Parathyroid adenoma (tissue), 2 donors: ENCODE measurements at regions not wholly inside any gene's neighbourhood (a gene's known extent, or its start where the extent isn't known, plus 50 kb on each side); places are given as distances from the start of the nearest gene placed in this dataset.

Experiments
- H2AFZ ChIP-seq: fragments of 300-600 bp; sonication (generic); one replicate; pipeline ENCODE4 v1.7.0; 2017; ENCODE audit warnings: antibody characterized with exemption, mild to moderate bottlenecking
- H3K27ac ChIP-seq: fragments of 300-600 bp; sonication (generic); one replicate; pipeline ENCODE4 v1.7.0; 2017
- H3K27me3 ChIP-seq: fragments of 300-600 bp; sonication (generic); one replicate; pipeline ENCODE4 v1.7.0; 2017; ENCODE audit warnings: low read length; ENCODE audit not compliant: control insufficient read depth, insufficient read depth
- H3K36me3 ChIP-seq: fragments of 300-600 bp; sonication (generic); one replicate; pipeline ENCODE4 v1.7.0; 2017; ENCODE audit warnings: low read length; ENCODE audit not compliant: control insufficient read depth, insufficient read depth
- H3K4me1 ChIP-seq: fragments of 300-600 bp; sonication (generic); one replicate; pipeline ENCODE4 v1.7.0; 2017; ENCODE audit warnings: control low read depth
- H3K4me2 ChIP-seq: fragments of 300-600 bp; sonication (generic); one replicate; pipeline ENCODE4 v1.7.0; 2017; ENCODE audit warnings: low read length
- H3K4me3 ChIP-seq: fragments of 300-600 bp; sonication (generic); one replicate; pipeline ENCODE4 v1.7.0; 2017; ENCODE audit warnings: low read depth, low read length
- H3K79me2 ChIP-seq: fragments of 300-600 bp; sonication (generic); one replicate; pipeline ENCODE4 v1.7.0; 2017; ENCODE audit warnings: control low read depth
- H3K9ac ChIP-seq: fragments of 300-600 bp; sonication (generic); one replicate; pipeline ENCODE4 v1.7.0; 2017; ENCODE audit warnings: mild to moderate bottlenecking
- H3K9me3 ChIP-seq: fragments of 300-600 bp; sonication (generic); one replicate; pipeline ENCODE4 v1.7.0; 2017; ENCODE audit warnings: low read length; ENCODE audit not compliant: control insufficient read depth
- CTCF ChIP-seq: fragments of 300-600 bp; sonication (generic); IDR thresholded peaks from one replicate; pipeline ENCODE4 v1.7.0; 2017; ENCODE audit warnings: antibody characterized with exemption, mild to moderate bottlenecking
- donor health status: primary hyperparathyroidism.

DNA sequence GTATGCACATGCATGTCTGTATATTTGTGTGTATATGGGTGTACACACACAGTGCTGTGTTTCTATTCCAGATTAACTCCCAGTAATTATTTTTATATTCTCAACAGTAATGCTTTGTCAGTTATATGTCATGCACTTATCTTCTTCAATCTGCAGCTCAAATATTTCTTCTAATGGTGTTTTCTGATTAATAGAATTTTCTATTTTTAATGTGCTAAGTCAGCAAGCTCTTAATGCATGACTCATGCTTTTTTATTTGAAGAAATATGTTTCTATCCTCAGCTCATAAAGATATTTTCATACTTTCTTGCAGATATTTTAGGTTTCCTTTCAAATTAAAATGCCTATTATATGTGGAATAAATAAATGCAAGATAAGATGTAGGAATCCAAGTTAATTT is 59.7 kb upstream of the TMEM18 start:
- Histone ChIP-seq H3K9me3 (no peaks in the 10 kb centered on the region), H3K79me2 (no peaks in the 10 kb centered on the region), H3K27me3 (no peaks in the 10 kb centered on the region), H3K4me3 (no peak overlapping the region), H3K4me2 (no peak overlapping the region), H2AFZ (no peak overlapping the region), H3K36me3 (no peaks in the 10 kb centered on the region), H3K27ac (no peak overlapping the region), H3K9ac (no peak overlapping the region), H3K4me1 (peaks cover 3% of the 10 kb centered on the region)
- no peak for TF ChIP-seq CTCF

- peaks cover 3% of the 10 kb centered on the region for H3K4me1 ChIP-seq
- H3K27me3 ChIP-seq = no peaks in the 10 kb centered on the region
- H3K9ac ChIP-seq = no peak overlapping the region
- H3K27ac ChIP-seq = no peak overlapping the region
- H3K36me3 ChIP-seq = no peaks in the 10 kb centered on the region
- no peaks in the 10 kb centered on the region for H3K9me3 ChIP-seq
- TF ChIP-seq CTCF = no peak
- H3K4me2 ChIP-seq = no peak overlapping the region
- H2AFZ ChIP-seq = no peak overlapping the region
- H3K4me3 ChIP-seq = no peak overlapping the region
- no peaks in the 10 kb centered on the region for H3K79me2 ChIP-seq
Observed at GRCh38 chr2:735670-736218, 58.5 kb upstream of the TMEM18 start.

GRCh38 chr2:734496-734895 is 57.3 kb upstream of the TMEM18 start:
- Histone ChIP-seq H3K9me3 (no peaks in the 10 kb centered on the region), H3K9ac (no peak overlapping the region), H2AFZ (no peak overlapping the region), H3K27ac (no peak overlapping the region), H3K36me3 (no peaks in the 10 kb centered on the region), H3K4me2 (no peak overlapping the region), H3K4me1 (peaks cover under 1% of the 10 kb centered on the region), H3K79me2 (no peaks in the 10 kb centered on the region), H3K27me3 (no peaks in the 10 kb centered on the region), H3K4me3 (no peak overlapping the region)
- TF ChIP-seq CTCF = no peak

GRCh38 chr2:733495-733894 is 56.3 kb upstream of the TMEM18 start:
- H3K36me3 ChIP-seq = no peaks in the 10 kb centered on the region
- H3K4me3 ChIP-seq = no peak overlapping the region
- H3K4me1 ChIP-seq = no peaks in the 10 kb centered on the region
- H3K4me2 ChIP-seq = no peak overlapping the region
- H3K79me2 ChIP-seq = no peaks in the 10 kb centered on the region
- TF ChIP-seq CTCF = no peak
- peak overlapping the region; percentile 5 for H2AFZ ChIP-seq
- H3K27me3 ChIP-seq = no peaks in the 10 kb centered on the region
- no peaks in the 10 kb centered on the region for H3K9me3 ChIP-seq
- H3K27ac ChIP-seq = no peak overlapping the region
- no peak overlapping the region for H3K9ac ChIP-seq

- no peak for TF ChIP-seq CTCF
- H3K27ac ChIP-seq = no peak overlapping the region
- no peaks in the 10 kb centered on the region for H3K36me3 ChIP-seq
- H3K79me2 ChIP-seq = no peaks in the 10 kb centered on the region
- no peak overlapping the region for H3K9ac ChIP-seq
- H2AFZ ChIP-seq = no peak overlapping the region
- H3K4me1 ChIP-seq = no peaks in the 10 kb centered on the region
- H3K27me3 ChIP-seq = no peaks in the 10 kb centered on the region
- H3K4me3 ChIP-seq = no peak overlapping the region
- H3K9me3 ChIP-seq = no peaks in the 10 kb centered on the region
- no peak overlapping the region for H3K4me2 ChIP-seq
Observed at GRCh38 chr2:733001-733400, 55.8 kb upstream of the TMEM18 start.
